Mesenchymal stem cell (in vitro differentiated cells and primary cell): ENCODE measurements at regions not wholly inside any gene's neighbourhood (a gene's known extent, or its start where the extent isn't known, plus 50 kb on each side); places are given as distances from the start of the nearest gene placed in this dataset.

Experiments used
- DNase-seq: peaks from one replicate; pipeline ENCODE4 v3.0.0-alpha.2; 2013
- H2AFZ ChIP-seq: one replicate; pipeline ENCODE4 v1.6.1; 2013; ENCODE audit warnings: low read depth, mild to moderate bottlenecking, control low read depth, inconsistent platforms, low read length, moderate library complexity
- H2AK5ac ChIP-seq: 2 replicates; pipeline ENCODE4 v1.6.1; 2013; ENCODE audit warnings: low read length, moderate library complexity, mild to moderate bottlenecking, inconsistent platforms; ENCODE audit not compliant: severe bottlenecking
- H2BK120ac ChIP-seq: one replicate; pipeline ENCODE4 v1.6.1; 2013; ENCODE audit warnings: low read depth, mild to moderate bottlenecking, inconsistent platforms, low read length, moderate library complexity
- H2BK12ac ChIP-seq, 2 experiments: one replicate each; pipeline ENCODE4 v1.6.1; 2013; ENCODE audit warnings: inconsistent platforms in 2 of 2, low read length in 2 of 2, mild to moderate bottlenecking in 2 of 2, moderate library complexity in 2 of 2, control low read depth in 1 of 2
- H2BK15ac ChIP-seq: one replicate; pipeline ENCODE4 v1.6.1; 2013; ENCODE audit warnings: mild to moderate bottlenecking, low read depth, inconsistent platforms; ENCODE audit not compliant: poor library complexity, severe bottlenecking
- H2BK5ac ChIP-seq: 2 replicates; pipeline ENCODE4 v1.6.1; 2013; ENCODE audit warnings: low read depth, mild to moderate bottlenecking, low read length, control low read depth, inconsistent platforms; ENCODE audit not compliant: poor library complexity, severe bottlenecking
- H3K14ac ChIP-seq, 2 experiments: one replicate each; pipeline ENCODE4 v1.6.1; 2013; ENCODE audit warnings: inconsistent platforms in 2 of 2, low read length in 2 of 2, control low read depth in 1 of 2, mild to moderate bottlenecking in 1 of 2, moderate library complexity in 1 of 2
- H3K18ac ChIP-seq, 2 experiments: one replicate each; pipeline ENCODE4 v1.6.1; 2013; ENCODE audit warnings: inconsistent platforms in 2 of 2, low read length in 2 of 2, control low read depth in 1 of 2, low read depth in 1 of 2, mild to moderate bottlenecking in 1 of 2
- H3K23ac ChIP-seq, 2 experiments: one replicate each; pipeline ENCODE4 v1.6.1; 2013; ENCODE audit warnings: inconsistent platforms in 2 of 2, low read length in 2 of 2, mild to moderate bottlenecking in 2 of 2, moderate library complexity in 2 of 2, control low read depth in 1 of 2
- H3K27ac ChIP-seq: 2 replicates; pipeline ENCODE4 v1.5.1; 2013; ENCODE audit warnings: mild to moderate bottlenecking, moderate library complexity, low read length, control low read depth, inconsistent platforms; ENCODE audit not compliant: poor library complexity, severe bottlenecking
- H3K27me3 ChIP-seq, 2 experiments: 2 replicates each; pipeline versions ENCODE4 v1.6.1 to v1.7.0; 2013; ENCODE audit warnings: low read length in 2 of 2, mild to moderate bottlenecking in 2 of 2, moderate library complexity in 2 of 2, control low read depth in 1 of 2, inconsistent platforms in 1 of 2; ENCODE audit not compliant: control insufficient read depth in 1 of 2, insufficient read depth in 1 of 2
- H3K36me3 ChIP-seq, 2 experiments: 2 replicates each; pipeline versions ENCODE4 v1.6.1 to v1.7.0; 2013; ENCODE audit warnings: low read length in 2 of 2, control low read depth in 1 of 2, inconsistent platforms in 1 of 2, low read depth in 1 of 2, mild to moderate bottlenecking in 1 of 2; ENCODE audit not compliant: insufficient read depth in 2 of 2, control insufficient read depth in 1 of 2
- H3K4ac ChIP-seq, 2 experiments: one replicate each; pipeline ENCODE4 v1.6.1; 2013; ENCODE audit warnings: inconsistent platforms in 2 of 2, low read length in 2 of 2, mild to moderate bottlenecking in 2 of 2, moderate library complexity in 2 of 2, control low read depth in 1 of 2, low read depth in 1 of 2
- H3K4me1 ChIP-seq: 2 replicates; pipeline ENCODE4 v1.6.1; 2013; ENCODE audit warnings: low read depth, low read length, control low read depth; ENCODE audit not compliant: control insufficient read depth, insufficient read depth
- H3K4me2 ChIP-seq: 2 replicates; pipeline ENCODE4 v1.6.1; 2013; ENCODE audit warnings: low read length, mild to moderate bottlenecking, inconsistent platforms; ENCODE audit not compliant: poor library complexity, severe bottlenecking
- H3K4me3 ChIP-seq, 2 experiments: 2 replicates each; pipeline versions ENCODE4 v1.5.1 to v1.7.0; 2013; ENCODE audit warnings: low read length in 2 of 2, mild to moderate bottlenecking in 2 of 2, control low read depth in 1 of 2, low read depth in 1 of 2; ENCODE audit not compliant: insufficient read depth in 1 of 2
- H3K79me1 ChIP-seq: replicated peaks from 2 replicates; pipeline ENCODE4 v1.6.1; 2013; ENCODE audit warnings: mild to moderate bottlenecking, control low read depth, low read length, inconsistent platforms; ENCODE audit not compliant: poor library complexity, severe bottlenecking
- H3K9ac ChIP-seq: 2 replicates; pipeline ENCODE4 v1.7.0; 2013; ENCODE audit warnings: mild to moderate bottlenecking, low read length, moderate library complexity
- H3K9me3 ChIP-seq: 2 replicates; pipeline ENCODE4 v1.7.0; 2013; ENCODE audit warnings: mild to moderate bottlenecking, low read length; ENCODE audit not compliant: control insufficient read depth
- H4K8ac ChIP-seq: one replicate; pipeline ENCODE4 v1.6.1; 2013; ENCODE audit warnings: inconsistent platforms, mild to moderate bottlenecking, low read length, moderate library complexity
- H4K91ac ChIP-seq: one replicate; pipeline ENCODE4 v1.6.1; 2013; ENCODE audit warnings: mild to moderate bottlenecking, low read length, inconsistent platforms
- WGBS: methylation state at CpG from one replicate; pipeline ENCODE4 v1.1.7; 2013; ENCODE audit warnings: mixed read lengths; 5-methylcytosine and 5-hydroxymethylcytosine counted together

DNA sequence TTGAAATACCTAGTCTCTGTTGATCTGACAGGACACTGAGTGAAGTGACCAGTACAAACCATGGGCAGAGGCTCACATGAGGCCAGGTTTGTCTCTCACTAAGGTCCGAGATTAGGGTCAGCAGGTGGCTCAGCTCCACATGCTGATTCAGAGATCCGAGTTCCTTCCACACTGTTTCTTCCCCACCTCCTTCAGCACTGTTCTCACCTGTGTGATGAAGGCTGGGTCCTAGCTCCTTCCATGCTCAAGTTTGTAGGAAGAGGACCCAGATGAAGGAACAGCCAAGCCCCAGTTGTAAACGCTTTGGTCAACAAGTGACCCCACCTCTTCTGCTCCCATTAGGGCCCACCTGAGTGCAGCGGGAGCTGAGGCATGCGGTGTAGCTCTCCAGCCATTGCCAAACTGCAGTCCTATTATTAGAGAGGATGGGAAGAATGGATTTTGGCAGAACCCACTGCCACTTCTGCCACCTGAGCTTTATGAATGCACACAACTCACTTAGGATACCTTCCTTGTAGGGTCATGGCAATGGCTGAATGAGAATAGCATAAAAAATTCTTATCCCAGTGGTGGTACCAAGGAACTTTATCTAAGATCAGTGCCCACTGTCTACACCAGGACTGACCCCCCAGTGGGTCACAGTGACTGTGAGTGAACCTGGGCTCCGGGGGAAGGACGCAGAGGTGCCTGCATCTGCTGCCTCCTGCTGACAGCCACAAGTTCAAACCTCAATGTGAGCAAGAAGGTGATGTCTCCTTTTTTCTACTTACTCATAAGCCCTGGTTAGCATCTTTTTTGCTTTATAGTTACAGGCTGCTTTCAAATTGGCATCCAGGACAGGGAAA, 324.8 kb upstream of the HS6ST1 start:
- no peak overlapping the region for H3K4me2 ChIP-seq
- H2AFZ ChIP-seq: no peak overlapping the region
- H3K79me1 ChIP-seq: no peaks in the 10 kb centered on the region
- no peak overlapping the region for H2BK15ac ChIP-seq
- H3K27me3 ChIP-seq: peaks cover 18 to 21% of the 10 kb centered on the region in 2 experiments
- no peak overlapping the region for H3K23ac ChIP-seq
- H4K8ac ChIP-seq: no peak overlapping the region
- H2BK5ac ChIP-seq: no peak overlapping the region
- peaks cover 3% of the 10 kb centered on the region for H3K4me1 ChIP-seq
- H2AK5ac ChIP-seq: no peak overlapping the region
- no peak overlapping the region for H4K91ac ChIP-seq
- H3K4ac ChIP-seq: no peak overlapping the region
- DNase-seq: no peak
- H3K18ac ChIP-seq: no peak overlapping the region
- WGBS: 73% methylated on average over 7 of the region's 7 CpGs
- no peak overlapping the region for H3K4me3 ChIP-seq
- no peak overlapping the region for H3K27ac ChIP-seq
- no peaks in the 10 kb centered on the region for H3K9me3 ChIP-seq
- H3K14ac ChIP-seq: no peak overlapping the region
- no peak overlapping the region for H2BK120ac ChIP-seq
- no peak overlapping the region for H2BK12ac ChIP-seq
- no peaks in the 10 kb centered on the region for H3K36me3 ChIP-seq
- no peak overlapping the region for H3K9ac ChIP-seq

DNA sequence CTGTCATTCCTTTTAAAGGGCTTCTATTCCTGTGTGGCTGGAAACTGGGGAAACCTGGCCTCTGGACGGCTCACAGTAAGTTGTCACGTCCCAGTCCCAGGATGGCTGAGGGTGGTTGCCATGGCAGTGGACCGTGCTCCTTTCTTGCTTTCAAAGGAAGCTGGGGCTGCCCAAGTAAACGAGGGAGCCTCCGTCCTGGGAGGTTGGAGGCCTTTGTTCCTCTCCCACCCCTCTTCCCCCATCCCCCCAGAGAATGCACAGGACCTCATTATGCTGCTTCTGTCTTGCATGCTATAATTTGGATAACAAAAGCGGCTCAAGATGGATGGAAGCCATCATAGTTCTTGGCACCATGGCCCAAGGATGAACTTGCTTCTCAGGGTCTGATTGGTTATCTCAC, 325.5 kb upstream of the HS6ST1 start:
- no peak overlapping the region for H2BK120ac ChIP-seq
- no peak overlapping the region for H3K14ac ChIP-seq
- H3K4me2 ChIP-seq: no peak overlapping the region
- H3K27me3 ChIP-seq: peaks cover 18 to 21% of the 10 kb centered on the region in 2 experiments
- H2BK15ac ChIP-seq: no peak overlapping the region
- H3K23ac ChIP-seq: no peak overlapping the region
- H3K4me1 ChIP-seq: no peaks in the 10 kb centered on the region
- H3K36me3 ChIP-seq: no peaks in the 10 kb centered on the region
- H4K91ac ChIP-seq: no peak overlapping the region
- H4K8ac ChIP-seq: no peak overlapping the region
- no peak overlapping the region for H2BK12ac ChIP-seq
- no peak overlapping the region for H2AK5ac ChIP-seq
- no peak overlapping the region for H2AFZ ChIP-seq
- H3K4me3 ChIP-seq: no peak overlapping the region
- no peaks in the 10 kb centered on the region for H3K9me3 ChIP-seq
- H3K79me1 ChIP-seq: no peaks in the 10 kb centered on the region
- H3K9ac ChIP-seq: no peak overlapping the region
- no peak for DNase-seq
- H3K4ac ChIP-seq: no peak overlapping the region
- H3K18ac ChIP-seq: no peak overlapping the region
- H2BK5ac ChIP-seq: no peak overlapping the region
- 81% methylated on average over 6 of the region's 6 CpGs for WGBS
- H3K27ac ChIP-seq: no peak overlapping the region

DNA sequence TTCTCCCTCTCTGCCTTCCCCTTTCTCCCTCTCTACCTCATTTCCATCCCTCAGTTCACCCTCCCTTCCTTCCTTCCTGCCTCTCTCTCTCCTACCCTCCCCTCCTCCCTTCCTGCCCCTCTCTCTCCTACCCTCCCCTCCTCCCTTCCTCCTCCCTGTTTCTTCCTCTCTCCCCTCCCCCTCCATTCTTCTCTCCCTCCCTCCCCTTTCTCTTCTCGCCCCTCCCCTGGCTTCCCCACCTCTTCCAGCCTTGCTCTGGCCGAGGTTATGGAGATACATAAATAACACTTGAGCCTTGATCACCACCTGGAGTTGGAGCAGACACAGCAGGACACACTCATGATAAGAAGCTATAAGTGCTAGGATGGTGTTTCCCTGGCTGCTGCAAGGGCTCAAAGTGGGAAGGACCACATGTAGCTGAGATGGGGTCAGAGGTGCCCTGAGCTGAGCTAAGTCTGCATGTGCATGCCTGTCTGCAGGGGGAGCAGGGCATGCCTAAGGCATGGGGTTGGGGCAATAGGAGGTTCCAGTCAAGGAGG, 326.1 kb upstream of the HS6ST1 start:
- H2AFZ ChIP-seq: no peak overlapping the region
- no peak overlapping the region for H4K91ac ChIP-seq
- peak; percentile 4 for DNase-seq
- H2BK12ac ChIP-seq: no peak overlapping the region
- H2BK120ac ChIP-seq: no peak overlapping the region
- H3K4me2 ChIP-seq: no peak overlapping the region
- H3K36me3 ChIP-seq: no peaks in the 10 kb centered on the region
- no peaks in the 10 kb centered on the region for H3K4me1 ChIP-seq
- H2AK5ac ChIP-seq: no peak overlapping the region
- no peaks in the 10 kb centered on the region for H3K9me3 ChIP-seq
- H3K14ac ChIP-seq: no peak overlapping the region
- H4K8ac ChIP-seq: no peak overlapping the region
- no peak overlapping the region for H2BK5ac ChIP-seq
- H3K4me3 ChIP-seq: no peak overlapping the region
- no peak overlapping the region for H3K4ac ChIP-seq
- no peak overlapping the region for H2BK15ac ChIP-seq
- H3K27ac ChIP-seq: no peak overlapping the region
- H3K27me3 ChIP-seq: peaks cover 18 to 21% of the 10 kb centered on the region in 2 experiments
- no peak overlapping the region for H3K9ac ChIP-seq
- WGBS: 40% methylated on average over 1 of the region's 2 CpGs
- H3K79me1 ChIP-seq: no peaks in the 10 kb centered on the region
- H3K23ac ChIP-seq: no peak overlapping the region
- no peak overlapping the region for H3K18ac ChIP-seq

GRCh38 chr2:128645631-128646030, 327.0 kb upstream of the HS6ST1 start:
- Histone ChIP-seq H3K9ac (no peak overlapping the region), H3K23ac (no peak overlapping the region)
- 94% methylated on average over 4 of the region's 6 CpGs for WGBS

More at GRCh38 chr2:128645631-128646030, 327.0 kb upstream of the HS6ST1 start:
- Histone ChIP-seq H2BK120ac (no peak overlapping the region), H3K14ac (no peak overlapping the region), H4K8ac (no peak overlapping the region), H3K4me1 (no peaks in the 10 kb centered on the region), H3K9me3 (no peaks in the 10 kb centered on the region), H2AFZ (no peak overlapping the region), H2BK12ac (no peak overlapping the region), H3K4me2 (no peak overlapping the region), H2BK15ac (no peak overlapping the region), H2BK5ac (no peak overlapping the region), H3K79me1 (no peaks in the 10 kb centered on the region), H3K18ac (no peak overlapping the region), H3K4me3 (no peak overlapping the region), H3K36me3 (no peaks in the 10 kb centered on the region), H3K4ac (no peak overlapping the region), H4K91ac (no peak overlapping the region), H3K27ac (no peak overlapping the region), H2AK5ac (no peak overlapping the region), H3K27me3 (peaks cover 18 to 21% of the 10 kb centered on the region in 2 experiments)
- no peak for DNase-seq
